Rectal smooth muscle tissue (tissue), 1 donor: ENCODE measurements at regions not wholly inside any gene's neighbourhood (a gene's known extent, or its start where the extent isn't known, plus 50 kb on each side); places are given as distances from the start of the nearest gene placed in this dataset.
"Not testable (repeated sequence)": the region's sequence is repeated elsewhere in the genome, so short reads cannot be mapped to it uniquely, and the experiment has no call there.

ENCODE experiments used
- H3K27ac ChIP-seq: one replicate; pipeline ENCODE4 v1.7.0; 2013; ENCODE audit warnings: low read depth, low read length, inconsistent platforms
- H3K27me3 ChIP-seq: one replicate; pipeline ENCODE4 v1.7.0; 2013; ENCODE audit warnings: low read length; ENCODE audit not compliant: control insufficient read depth, insufficient read depth
- H3K36me3 ChIP-seq: one replicate; pipeline ENCODE4 v1.7.0; 2013; ENCODE audit warnings: low read length; ENCODE audit not compliant: control insufficient read depth, insufficient read depth
- H3K4me1 ChIP-seq: one replicate; pipeline ENCODE4 v1.7.0; 2013; ENCODE audit warnings: low read length; ENCODE audit not compliant: control insufficient read depth, insufficient read depth
- H3K4me3 ChIP-seq: one replicate; pipeline ENCODE4 v1.7.0; 2013; ENCODE audit warnings: low read length
- H3K9ac ChIP-seq: one replicate; pipeline ENCODE4 v1.7.0; 2013; ENCODE audit warnings: low read length

- not testable (repeated sequence) for H3K27me3 ChIP-seq, H3K9ac ChIP-seq, H3K4me3 ChIP-seq, H3K27ac ChIP-seq, H3K4me1 ChIP-seq, H3K36me3 ChIP-seq
Observed at GRCh38 chr2:43066541-43067253, 159.7 kb downstream of the ZFP36L2 start.

DNA sequence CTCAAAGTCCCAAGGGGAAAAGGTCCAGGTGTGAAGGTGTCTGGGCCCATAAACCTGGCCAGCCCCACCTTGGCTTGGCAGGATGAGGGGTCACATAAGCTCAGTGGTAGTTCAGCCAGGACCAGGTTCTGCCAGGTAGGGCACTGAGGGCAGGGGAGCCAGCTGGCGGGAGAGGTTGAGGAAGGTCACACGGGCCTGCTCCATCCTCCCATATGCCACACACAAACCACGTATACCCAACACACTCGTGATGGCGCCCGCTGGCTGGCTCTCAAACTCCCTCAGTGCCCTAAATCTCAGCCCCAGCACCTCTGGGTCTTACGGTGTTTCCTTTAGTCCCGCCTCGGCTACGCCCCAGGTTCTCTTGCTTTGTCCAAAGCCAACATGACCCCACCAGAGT lies 160.5 kb downstream of the ZFP36L2 start:
- H3K36me3 ChIP-seq: no peaks in the 10 kb centered on the region
- H3K27me3 ChIP-seq: no peaks in the 10 kb centered on the region
- H3K4me1 ChIP-seq: no peaks in the 10 kb centered on the region
- no peak overlapping the region for H3K27ac ChIP-seq
- no peak overlapping the region for H3K4me3 ChIP-seq
- H3K9ac ChIP-seq: no peak overlapping the region

GRCh38 chr2:43065036-43065435 lies 161.4 kb downstream of the ZFP36L2 start:
- no peaks in the 10 kb centered on the region for H3K36me3 ChIP-seq
- H3K4me1 ChIP-seq: no peaks in the 10 kb centered on the region
- no peaks in the 10 kb centered on the region for H3K27me3 ChIP-seq
- no peak overlapping the region for H3K9ac ChIP-seq
- H3K4me3 ChIP-seq: no peak overlapping the region
- no peak overlapping the region for H3K27ac ChIP-seq

DNA sequence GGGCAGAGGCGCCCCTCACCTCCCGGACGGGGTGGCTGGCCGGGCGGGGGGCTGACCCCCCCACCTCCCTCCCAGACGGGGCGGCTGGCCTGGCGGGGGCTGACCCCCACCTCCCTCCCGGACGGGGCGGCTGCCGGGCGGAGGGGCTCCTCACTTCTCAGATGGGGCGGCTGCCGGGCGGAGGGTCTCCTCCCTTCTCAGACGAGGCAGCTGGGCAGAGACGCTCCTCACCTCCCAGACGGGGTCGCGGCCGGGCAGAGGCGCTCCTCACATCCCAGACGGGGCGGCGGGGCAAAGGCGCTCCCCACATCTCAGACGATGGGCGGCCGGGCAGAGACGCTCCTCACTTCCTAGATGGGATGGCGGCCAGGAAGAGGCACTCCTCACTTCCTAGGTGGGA lies 163.3 kb downstream of the ZFP36L2 start:
- not testable (repeated sequence) for H3K4me1 ChIP-seq, H3K27ac ChIP-seq, H3K4me3 ChIP-seq, H3K36me3 ChIP-seq, H3K27me3 ChIP-seq, H3K9ac ChIP-seq

GRCh38 chr2:43062058-43062457 lies 164.3 kb downstream of the ZFP36L2 start:
- no peak overlapping the region for H3K27ac ChIP-seq
- H3K9ac ChIP-seq: no peak overlapping the region
- peaks cover 6% of the 10 kb centered on the region for H3K4me1 ChIP-seq
- H3K36me3 ChIP-seq: no peaks in the 10 kb centered on the region
- no peaks in the 10 kb centered on the region for H3K27me3 ChIP-seq
- H3K4me3 ChIP-seq: no peak overlapping the region

GRCh38 chr2:43060390-43061016 lies 165.9 kb downstream of the ZFP36L2 start:
- Histone ChIP-seq H3K36me3 (no peaks in the 10 kb centered on the region), H3K9ac (no peak overlapping the region), H3K4me3 (no peak overlapping the region), H3K4me1 (peaks cover 6% of the 10 kb centered on the region), H3K27me3 (no peaks in the 10 kb centered on the region), H3K27ac (no peak overlapping the region)

DNA sequence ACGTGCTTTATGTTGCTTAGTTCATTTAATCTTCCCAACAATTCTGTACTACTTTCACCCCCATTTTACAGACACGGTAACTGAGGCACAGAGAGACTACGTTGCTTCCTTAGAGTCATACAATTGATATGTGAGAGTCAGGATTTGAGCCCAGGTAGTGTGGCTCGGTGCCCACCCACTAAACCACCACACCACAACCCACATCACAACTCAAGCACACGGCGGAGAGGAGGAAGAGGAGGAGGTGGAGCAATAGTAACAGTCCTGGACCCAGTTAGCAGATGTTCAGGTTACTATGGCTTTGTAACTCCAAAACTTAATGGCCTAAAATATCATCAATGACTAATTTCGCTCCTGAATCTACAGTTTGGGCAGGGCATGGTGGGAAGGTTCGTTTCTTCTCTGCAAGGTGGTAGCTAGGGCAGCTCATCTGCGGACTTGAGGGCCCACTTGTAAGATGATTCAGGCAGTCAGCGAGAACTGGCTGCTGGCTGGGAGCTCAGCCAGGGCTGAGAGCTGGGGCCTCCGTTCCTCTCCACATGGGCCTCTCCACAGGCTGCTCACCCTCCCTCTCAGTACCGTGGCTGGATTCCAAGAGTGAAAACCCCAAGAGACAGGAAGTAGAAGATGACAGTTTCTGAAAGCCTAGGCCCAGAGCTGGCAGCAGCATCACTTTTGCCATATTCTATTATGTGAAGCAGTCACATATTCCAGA lies 167.1 kb downstream of the ZFP36L2 start:
- Histone ChIP-seq H3K4me1 (peaks cover 6% of the 10 kb centered on the region), H3K27me3 (no peaks in the 10 kb centered on the region), H3K36me3 (no peaks in the 10 kb centered on the region), H3K4me3 (no peak overlapping the region), H3K9ac (no peak overlapping the region), H3K27ac (no peak overlapping the region)

- H3K36me3 ChIP-seq: no peaks in the 10 kb centered on the region
- no peaks in the 10 kb centered on the region for H3K27me3 ChIP-seq
- H3K9ac ChIP-seq: no peak overlapping the region
- peaks cover 6% of the 10 kb centered on the region for H3K4me1 ChIP-seq
- H3K27ac ChIP-seq: no peak overlapping the region
- no peak overlapping the region for H3K4me3 ChIP-seq
Observed at GRCh38 chr2:43058726-43059110, 167.7 kb downstream of the ZFP36L2 start.

- no peak overlapping the region for H3K4me3 ChIP-seq
- H3K27ac ChIP-seq: no peak overlapping the region
- H3K27me3 ChIP-seq: no peaks in the 10 kb centered on the region
- H3K36me3 ChIP-seq: no peaks in the 10 kb centered on the region
- no peak overlapping the region for H3K9ac ChIP-seq
- H3K4me1 ChIP-seq: peaks cover 6% of the 10 kb centered on the region
Observed at GRCh38 chr2:43057742-43058725, 168.4 kb downstream of the ZFP36L2 start.

DNA sequence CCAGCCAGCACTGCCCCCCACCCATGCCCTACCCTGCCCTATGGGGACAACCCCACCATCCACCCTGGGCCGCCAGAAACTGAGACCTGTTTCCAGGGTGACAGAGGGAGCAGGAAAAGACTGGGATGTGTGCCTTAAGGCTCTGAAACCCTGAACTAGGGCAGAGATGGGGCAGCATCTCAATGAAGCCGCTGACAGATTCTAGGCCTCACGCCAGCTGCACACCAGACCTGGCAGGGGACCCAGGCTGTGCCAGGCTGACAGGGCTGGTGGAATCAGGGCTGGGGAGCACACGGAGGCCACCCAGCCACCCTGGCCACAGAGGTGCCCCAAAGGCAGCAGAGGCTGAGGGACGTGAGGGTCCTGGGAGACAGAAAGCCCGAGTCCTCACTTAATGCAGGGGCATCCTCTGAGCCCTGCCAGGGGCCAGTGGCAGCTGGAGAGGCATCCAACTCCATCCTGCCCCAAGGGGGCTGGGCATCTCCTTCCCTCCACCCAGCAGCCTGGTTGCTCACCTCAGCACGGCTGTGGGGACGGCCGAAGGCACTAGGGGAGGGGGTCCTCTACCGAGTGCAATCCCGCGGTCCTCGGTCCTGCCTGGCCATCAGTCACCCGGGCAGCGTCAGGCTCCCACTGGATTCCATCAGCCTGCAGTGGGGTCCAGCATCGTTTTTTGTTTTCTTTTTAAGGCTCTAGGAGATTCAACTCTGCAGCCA lies 169.2 kb downstream of the ZFP36L2 start:
- Histone ChIP-seq H3K9ac (no peak overlapping the region), H3K4me3 (no peak overlapping the region), H3K36me3 (no peaks in the 10 kb centered on the region), H3K27me3 (no peaks in the 10 kb centered on the region), H3K27ac (no peak overlapping the region), H3K4me1 (peaks cover 6% of the 10 kb centered on the region)

DNA sequence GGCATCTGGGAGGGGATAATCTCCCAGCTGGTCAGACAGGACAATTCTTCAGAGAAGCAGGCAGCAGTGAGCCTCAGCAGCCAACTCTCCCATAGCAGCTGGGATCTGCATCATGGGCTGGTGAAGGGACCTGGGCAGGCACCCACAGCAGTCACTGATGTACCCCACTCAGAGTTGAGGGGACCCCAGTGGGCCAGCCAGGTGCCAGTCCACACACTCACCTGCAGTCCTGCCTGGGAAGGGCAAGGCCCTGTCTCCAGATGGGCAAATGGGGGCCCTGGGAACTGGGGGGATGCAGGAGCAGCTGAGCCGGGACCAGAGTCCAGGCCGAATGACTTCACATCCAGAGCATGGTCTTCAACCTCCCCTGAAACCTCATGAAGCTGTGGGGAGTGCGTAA lies 170.4 kb downstream of the ZFP36L2 start:
- Histone ChIP-seq H3K4me1 (peaks cover 6% of the 10 kb centered on the region), H3K36me3 (no peaks in the 10 kb centered on the region), H3K27me3 (no peaks in the 10 kb centered on the region), H3K9ac (no peak overlapping the region), H3K4me3 (no peak overlapping the region), H3K27ac (no peak overlapping the region)
